Fibroblast of lung (primary cell): ENCODE measurements at regions not wholly inside any gene's neighbourhood (a gene's known extent, or its start where the extent isn't known, plus 50 kb on each side); places are given as distances from the start of the nearest gene placed in this dataset.

ENCODE experiments used
- DNase-seq, 2 donors: peaks; one replicate each; pipeline versions ENCODE4 v3.0.0 to v3.0.0-alpha.2; 2010; ENCODE audit warnings: low read depth in 2 of 2
- H2AFZ ChIP-seq: 2 replicates; pipeline ENCODE4 v1.5.1; 2012; ENCODE audit warnings: low read length, control low read depth, inconsistent platforms
- H3K27ac ChIP-seq: 2 replicates; pipeline ENCODE4 v1.5.1; 2011; ENCODE audit warnings: low read length, control low read depth; ENCODE audit not compliant: insufficient read depth
- H3K27me3 ChIP-seq: 2 replicates; pipeline ENCODE4 v1.5.1; 2011; ENCODE audit warnings: mild to moderate bottlenecking, low read length; ENCODE audit not compliant: control insufficient read depth, insufficient read depth
- H3K36me3 ChIP-seq: 2 replicates; pipeline ENCODE4 v1.5.1; 2011; ENCODE audit warnings: low read length; ENCODE audit not compliant: control insufficient read depth, insufficient read depth
- H3K4me1 ChIP-seq: 2 replicates; pipeline ENCODE4 v1.5.1; 2011; ENCODE audit warnings: low read length; ENCODE audit not compliant: control insufficient read depth, insufficient read depth; ENCODE audit errors: extremely low read depth
- H3K4me2 ChIP-seq: 2 replicates; pipeline ENCODE4 v1.5.1; 2011; ENCODE audit warnings: low read length, control low read depth; ENCODE audit not compliant: insufficient read depth; ENCODE audit errors: extremely low read depth
- H3K4me3 ChIP-seq, 4 experiments: fragments of 200-600 bp in 1 of 4; sonication (generic) in 1 of 4; replicated peaks in 1 of 4; 2 replicates each; pipeline ENCODE4 v1.5.1; 2011 to 2016; ENCODE audit warnings: low read length in 4 of 4, low read depth in 3 of 4, mild to moderate bottlenecking in 3 of 4, control low read depth in 2 of 4, inconsistent platforms in 1 of 4, mixed read lengths in 1 of 4; ENCODE audit not compliant: insufficient read depth in 1 of 4; ENCODE audit errors: control extremely low read depth in 1 of 4
- H3K79me2 ChIP-seq: 2 replicates; pipeline ENCODE4 v1.5.1; 2012; ENCODE audit warnings: mild to moderate bottlenecking, low read length, inconsistent platforms; ENCODE audit not compliant: control insufficient read depth, insufficient read depth
- H3K9ac ChIP-seq: 2 replicates; pipeline ENCODE4 v1.5.1; 2011; ENCODE audit warnings: mild to moderate bottlenecking, low read length, control low read depth; ENCODE audit not compliant: insufficient read depth
- H3K9me3 ChIP-seq: 2 replicates; pipeline ENCODE4 v1.5.1; 2012; ENCODE audit warnings: low read depth, low read length; ENCODE audit not compliant: control insufficient read depth, insufficient read depth
- H4K20me1 ChIP-seq: 2 replicates; pipeline ENCODE4 v1.5.1; 2011; ENCODE audit warnings: low read length; ENCODE audit not compliant: control insufficient read depth, insufficient read depth; ENCODE audit errors: extremely low read depth
- CTCF ChIP-seq, 2 donors: IDR thresholded peaks in 1 of 2; conservative IDR thresholded peaks in 1 of 2; 1 replicate in 1 of 2; 2 replicates in 1 of 2; pipeline ENCODE4 v1.5.1; 2011 to 2012; ENCODE audit warnings: low read length in 2 of 2, control low read depth in 1 of 2, inconsistent platforms in 1 of 2, low read depth in 1 of 2, mild to moderate bottlenecking in 1 of 2
- EZH2 ChIP-seq: IDR thresholded peaks from 2 replicates; pipeline ENCODE4 v1.5.1; 2012; ENCODE audit warnings: low read length, control low read depth, mild to moderate bottlenecking; ENCODE audit errors: missing control alignments

- Histone ChIP-seq H2AFZ (no peak overlapping the region), H3K4me3 (no peak overlapping the region), H3K9ac (no peak overlapping the region), H3K27ac (no peak overlapping the region), H3K4me1 (no peaks in the 10 kb centered on the region), H3K9me3 (no peaks in the 10 kb centered on the region), H3K27me3 (no peaks in the 10 kb centered on the region), H3K79me2 (no peaks in the 10 kb centered on the region), H3K36me3 (no peaks in the 10 kb centered on the region), H4K20me1 (no peaks in the 10 kb centered on the region), H3K4me2 (no peak overlapping the region)
- TF ChIP-seq CTCF (conservative IDR thresholded peaks at IDR 0.05 in 1 of 2, IDR thresholded peaks at IDR 0.05 in 1 of 2; ENCODE audit: low read depth in 1 of 2, low read length in 2 of 2) (no peak), EZH2 (no peak)
- no peak for DNase-seq
These were observed 153.9 kb upstream of the AVPR1A start for GRCh38 chr12:63304887-63305316.

GRCh38 chr12:63302941-63303536, 152.0 kb upstream of the AVPR1A start:
- H4K20me1 ChIP-seq, result no peaks in the 10 kb centered on the region
- TF ChIP-seq CTCF (conservative IDR thresholded peaks at IDR 0.05 in 1 of 2, IDR thresholded peaks at IDR 0.05 in 1 of 2; ENCODE audit: low read depth in 1 of 2, low read length in 2 of 2) (no peak), EZH2 (no peak)

GRCh38 chr12:63302269-63302940, 151.4 kb upstream of the AVPR1A start:
- no peaks in the 10 kb centered on the region for H3K36me3 ChIP-seq
- H3K79me2 ChIP-seq, result no peaks in the 10 kb centered on the region
- H3K27ac ChIP-seq, result no peak overlapping the region
- no peak overlapping the region for H2AFZ ChIP-seq
- no peak for DNase-seq
- H4K20me1 ChIP-seq, result no peaks in the 10 kb centered on the region
- H3K9ac ChIP-seq, result no peak overlapping the region
- no peak overlapping the region for H3K4me3 ChIP-seq
- H3K4me2 ChIP-seq, result no peak overlapping the region
- no peaks in the 10 kb centered on the region for H3K9me3 ChIP-seq
- no peaks in the 10 kb centered on the region for H3K27me3 ChIP-seq
- H3K4me1 ChIP-seq, result no peaks in the 10 kb centered on the region
- TF ChIP-seq CTCF (conservative IDR thresholded peaks at IDR 0.05 in 1 of 2, IDR thresholded peaks at IDR 0.05 in 1 of 2; ENCODE audit: low read depth in 1 of 2, low read length in 2 of 2) (no peak), EZH2 (no peak)

More at GRCh38 chr12:63302941-63303536, 152.0 kb upstream of the AVPR1A start:
- Histone ChIP-seq H3K4me3 (no peak overlapping the region), H3K79me2 (no peaks in the 10 kb centered on the region), H3K27me3 (no peaks in the 10 kb centered on the region), H3K9ac (no peak overlapping the region), H3K9me3 (no peaks in the 10 kb centered on the region), H3K4me1 (no peaks in the 10 kb centered on the region), H3K4me2 (no peak overlapping the region), H3K36me3 (no peaks in the 10 kb centered on the region), H3K27ac (no peak overlapping the region), H2AFZ (no peak overlapping the region)
- no peak for DNase-seq
